Common myeloid progenitor, CD34-positive (primary cell): ENCODE measurements at regions not wholly inside any gene's neighbourhood (a gene's known extent, or its start where the extent isn't known, plus 50 kb on each side); places are given as distances from the start of the nearest gene placed in this dataset.

Experiments used
- CTCF ChIA-PET: fragments of 350-600 bp; sonication (Branson Sonifier 250); formaldehyde crosslinking; loops from one replicate; lab custom pipeline; 2021; ENCODE audit warnings: antibody characterized with exemption; lab: Charles Lee
- POLR2A ChIA-PET: fragments of 350-600 bp; sonication (Branson Sonifier 250); formaldehyde crosslinking; loops from one replicate; lab custom pipeline; 2021; ENCODE audit warnings: antibody characterized with exemption; lab: Charles Lee
- DNase-seq, 3 donors: peaks; one replicate each; pipeline versions ENCODE4 v3.0.0 to v3.0.0-alpha.2; 2013
- H3K27ac ChIP-seq, 2 experiments: 1 replicate in 1 of 2; 2 replicates in 1 of 2; pipeline ENCODE4 v1.7.0; 2013; ENCODE audit warnings: inconsistent platforms in 2 of 2, low read length in 2 of 2, mild to moderate bottlenecking in 2 of 2, low read depth in 1 of 2, moderate library complexity in 1 of 2; ENCODE audit not compliant: severe bottlenecking in 2 of 2, insufficient read depth in 1 of 2, poor library complexity in 1 of 2
- H3K27me3 ChIP-seq, 5 experiments: replicated peaks in 2 of 5; 1 replicate in 3 of 5; 2 replicates in 2 of 5; pipeline versions ENCODE4 v1.6.1 to v1.7.0; 2013; ENCODE audit warnings: low read length in 4 of 5, mild to moderate bottlenecking in 2 of 5, moderate library complexity in 2 of 5, inconsistent platforms in 1 of 5; ENCODE audit not compliant: insufficient read depth in 5 of 5, control insufficient read depth in 4 of 5
- H3K36me3 ChIP-seq, 4 experiments: 1 replicate in 2 of 4; 2 replicates in 2 of 4; pipeline versions ENCODE4 v1.6.1 to v1.7.0; 2013; ENCODE audit warnings: low read length in 3 of 4, control low read depth in 1 of 4, mild to moderate bottlenecking in 1 of 4; ENCODE audit not compliant: control insufficient read depth in 4 of 4, insufficient read depth in 4 of 4
- H3K4me1 ChIP-seq, 4 experiments: 1 replicate in 3 of 4; 2 replicates in 1 of 4; pipeline versions ENCODE4 v1.6.1 to v1.7.1; 2013; ENCODE audit warnings: low read length in 3 of 4, mild to moderate bottlenecking in 3 of 4, control low read depth in 1 of 4, inconsistent platforms in 1 of 4, moderate library complexity in 1 of 4; ENCODE audit not compliant: control insufficient read depth in 4 of 4, insufficient read depth in 4 of 4; ENCODE audit errors: control extremely low read depth in 1 of 4
- H3K4me3 ChIP-seq, 7 experiments: 1 replicate in 4 of 7; 2 replicates in 3 of 7; pipeline versions ENCODE4 v1.5.1 to v1.7.0; 2013; ENCODE audit warnings: mild to moderate bottlenecking in 7 of 7, low read length in 6 of 7, moderate library complexity in 6 of 7, inconsistent platforms in 2 of 7, low read depth in 2 of 7, control low read depth in 1 of 7; ENCODE audit not compliant: insufficient read depth in 4 of 7, control insufficient read depth in 1 of 7; ENCODE audit errors: extremely low read depth in 1 of 7
- H3K9me3 ChIP-seq, 5 experiments: 1 replicate in 4 of 5; 2 replicates in 1 of 5; pipeline versions ENCODE4 v1.6.1 to v1.7.1; 2013; ENCODE audit warnings: low read length in 4 of 5, mild to moderate bottlenecking in 2 of 5, inconsistent platforms in 1 of 5, low read depth in 1 of 5, moderate library complexity in 1 of 5; ENCODE audit not compliant: control insufficient read depth in 4 of 5, insufficient read depth in 2 of 5; ENCODE audit errors: control extremely low read depth in 1 of 5
- WGBS: methylation state at CpG from one replicate; pipeline ENCODE4 v1.1.5; 2013; ENCODE audit not compliant: insufficient coverage; 5-methylcytosine and 5-hydroxymethylcytosine counted together

GRCh38 chr4:161183729-161184128 is 980.1 kb downstream of the FSTL5 start:
- CTCF ChIA-PET: no interaction called here
- Histone ChIP-seq H3K27me3 (no peaks in the 10 kb centered on the region), H3K9me3 (no peaks in the 10 kb centered on the region), H3K4me1 (no peaks in the 10 kb centered on the region), H3K36me3 (no peaks in the 10 kb centered on the region), H3K4me3 (no peak overlapping the region), H3K27ac (no peak overlapping the region)
- POLR2A ChIA-PET: no interaction called here
- WGBS: no CpG with 5 or more reads among the region's 3 CpGs
- no peak for DNase-seq

DNA sequence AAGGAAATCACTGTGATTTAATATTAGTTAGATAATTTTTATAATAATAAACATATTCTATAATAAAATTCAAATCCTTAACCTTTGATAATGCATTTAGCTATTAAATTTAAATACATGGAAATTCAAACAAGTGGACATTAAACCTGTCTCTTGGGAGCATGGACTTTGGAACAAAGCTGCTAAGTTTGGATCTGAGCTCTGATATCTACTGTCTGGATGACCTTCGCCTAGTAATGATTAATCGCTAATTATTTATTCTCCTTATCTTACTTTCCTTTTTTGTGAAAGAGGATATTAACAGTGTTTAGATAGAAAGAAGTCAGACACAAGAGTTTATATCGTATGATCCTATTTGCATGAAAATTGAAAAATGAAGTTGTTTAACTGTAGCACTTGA is 980.9 kb downstream of the FSTL5 start:
- DNase-seq: no peak
- no peaks in the 10 kb centered on the region for H3K9me3 ChIP-seq
- CTCF ChIA-PET: no interaction called here
- no peaks in the 10 kb centered on the region for H3K36me3 ChIP-seq
- H3K4me1 ChIP-seq: no peaks in the 10 kb centered on the region
- H3K27me3 ChIP-seq: no peaks in the 10 kb centered on the region
- H3K4me3 ChIP-seq: no peak overlapping the region
- POLR2A ChIA-PET: no interaction called here
- WGBS: no CpG with 5 or more reads among the region's 3 CpGs
- no peak overlapping the region for H3K27ac ChIP-seq

DNA sequence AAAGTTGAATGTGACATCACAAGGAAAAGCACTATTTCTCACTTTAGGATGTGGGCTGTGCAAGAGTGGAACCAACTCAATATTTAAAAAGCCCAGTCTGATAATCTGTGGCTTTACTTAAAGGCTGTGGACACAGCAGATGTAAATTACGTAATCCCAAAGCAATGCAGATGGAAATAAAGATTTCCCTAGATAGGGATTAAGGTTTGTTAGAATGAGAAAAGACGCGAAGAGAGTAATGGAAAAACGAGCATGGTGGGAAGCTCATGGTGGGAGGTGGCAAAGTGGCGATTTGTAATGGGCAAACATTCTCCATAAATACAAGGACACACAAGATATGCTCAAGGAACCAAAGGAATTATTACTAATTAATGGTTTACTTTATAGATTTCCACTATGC is 985.5 kb downstream of the FSTL5 start:
- Histone ChIP-seq H3K4me3 (no peak overlapping the region), H3K27me3 (no peaks in the 10 kb centered on the region), H3K4me1 (no peaks in the 10 kb centered on the region), H3K27ac (no peak overlapping the region), H3K9me3 (no peaks in the 10 kb centered on the region), H3K36me3 (no peaks in the 10 kb centered on the region)
- CTCF ChIA-PET: no interaction called here
- POLR2A ChIA-PET: no interaction called here
- WGBS: 100% methylated on average over 1 of the region's 5 CpGs
- no peak for DNase-seq

DNA sequence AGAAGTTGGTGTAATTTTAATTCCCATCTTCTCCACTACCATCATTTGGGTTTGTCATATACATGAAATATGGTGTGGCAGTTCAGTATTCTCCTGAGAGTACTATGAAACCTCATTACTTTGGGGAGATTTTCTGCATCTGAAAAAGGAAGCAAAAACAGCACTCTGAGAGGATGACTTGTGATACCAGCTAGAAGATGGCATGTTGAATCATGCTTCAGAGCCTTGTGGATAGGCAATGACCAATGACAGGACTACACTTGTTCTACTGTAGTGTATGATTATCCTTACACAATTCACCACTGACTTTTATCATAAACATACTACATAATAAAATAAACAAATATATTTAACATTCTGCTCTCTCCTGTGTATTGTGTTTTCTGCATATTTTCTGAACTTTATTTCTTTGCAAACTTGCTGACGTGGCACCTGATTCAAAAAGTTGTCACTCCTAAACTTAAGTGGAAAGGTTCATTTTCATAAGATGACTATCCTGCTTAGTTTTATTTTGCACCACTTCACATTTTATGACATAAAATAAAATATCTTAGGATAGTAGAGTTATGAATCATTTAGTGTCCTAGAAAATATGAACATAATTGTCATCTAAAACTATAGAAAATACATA is 991.3 kb downstream of the FSTL5 start:
- ChIA-PET CTCF (no interaction called here), POLR2A (no interaction called here)
- no peak for DNase-seq
- H3K9me3 ChIP-seq: no peaks in the 10 kb centered on the region
- H3K27ac ChIP-seq: no peak overlapping the region
- WGBS: 100% methylated on average over 1 of the region's 1 CpG
- H3K36me3 ChIP-seq: no peaks in the 10 kb centered on the region
- H3K27me3 ChIP-seq: no peaks in the 10 kb centered on the region
- no peaks in the 10 kb centered on the region for H3K4me1 ChIP-seq
- H3K4me3 ChIP-seq: no peak overlapping the region

DNA sequence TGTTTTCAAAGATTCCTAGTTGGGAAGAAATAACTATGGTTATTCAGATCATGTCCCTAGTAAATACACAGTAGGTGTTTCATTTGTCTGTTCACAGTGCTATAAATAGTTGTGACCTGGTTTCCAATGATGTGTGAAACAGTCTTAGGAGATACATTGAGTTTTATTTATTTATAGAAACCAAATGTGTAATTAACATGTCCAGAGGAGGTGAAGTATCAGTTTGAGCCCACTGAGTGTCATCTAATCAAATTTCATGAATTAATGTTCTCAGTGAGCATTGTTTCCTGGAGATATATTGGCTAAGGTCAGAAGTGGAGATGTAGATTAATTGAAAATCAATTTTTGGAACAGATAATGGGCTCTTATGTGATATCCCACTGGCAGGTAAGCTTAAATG is 996.3 kb downstream of the FSTL5 start:
- ChIA-PET CTCF (no interaction called here), POLR2A (no interaction called here)
- no peaks in the 10 kb centered on the region for H3K27me3 ChIP-seq
- no peaks in the 10 kb centered on the region for H3K9me3 ChIP-seq
- no peak for DNase-seq
- H3K36me3 ChIP-seq: no peaks in the 10 kb centered on the region
- no peaks in the 10 kb centered on the region for H3K4me1 ChIP-seq
- no peak overlapping the region for H3K27ac ChIP-seq
- no peak overlapping the region for H3K4me3 ChIP-seq

DNA sequence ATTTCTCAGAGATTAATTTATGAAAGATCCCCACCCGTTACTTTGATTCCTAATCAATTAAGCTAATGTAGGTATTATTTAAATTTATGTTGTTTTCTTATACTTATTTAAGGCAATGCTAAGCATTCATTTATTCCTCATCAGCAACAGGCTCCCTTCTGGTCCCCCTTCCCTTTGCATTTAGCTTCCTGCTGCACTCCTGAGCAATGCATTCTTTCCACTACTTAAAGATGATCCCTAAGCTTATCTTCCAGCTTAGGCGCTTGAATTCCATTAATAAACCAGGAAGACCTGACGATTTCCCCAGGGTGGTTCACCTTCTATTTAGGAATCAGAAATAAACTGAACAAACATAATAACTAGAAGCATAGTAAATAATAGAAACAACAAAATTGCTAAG is 1003.1 kb downstream of the FSTL5 start:
- POLR2A ChIA-PET: no interaction called here
- no peak for DNase-seq
- H3K27ac ChIP-seq: no peak overlapping the region
- no peaks in the 10 kb centered on the region for H3K4me1 ChIP-seq
- WGBS: no CpG with 5 or more reads among the region's 3 CpGs
- H3K27me3 ChIP-seq: no peaks in the 10 kb centered on the region
- CTCF ChIA-PET: no interaction called here
- no peaks in the 10 kb centered on the region for H3K36me3 ChIP-seq
- no peaks in the 10 kb centered on the region for H3K9me3 ChIP-seq
- H3K4me3 ChIP-seq: no peak overlapping the region

DNA sequence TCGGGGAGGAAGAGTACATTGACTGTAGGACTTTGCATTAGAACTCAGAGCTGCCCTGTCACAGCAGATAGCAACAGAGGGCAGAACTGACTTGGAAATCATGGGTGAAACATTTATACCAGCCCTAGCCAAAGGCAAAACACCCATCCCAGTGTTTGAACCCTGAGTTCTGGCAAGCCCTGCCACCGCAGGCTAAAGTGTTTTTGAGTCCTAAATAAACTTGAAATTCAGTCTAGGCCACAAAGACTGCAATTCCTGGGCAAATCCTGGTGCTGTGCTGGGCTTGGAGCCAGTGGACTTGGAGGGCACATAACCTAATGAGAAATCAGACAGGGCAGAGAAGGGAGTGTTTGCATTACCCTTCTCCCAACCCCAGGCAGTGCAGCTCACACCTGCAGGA is 1015.7 kb downstream of the FSTL5 start:
- Histone ChIP-seq H3K36me3 (no peaks in the 10 kb centered on the region), H3K4me3 (no peak overlapping the region), H3K27me3 (no peaks in the 10 kb centered on the region), H3K9me3 (no peaks in the 10 kb centered on the region), H3K4me1 (no peaks in the 10 kb centered on the region), H3K27ac (no peak overlapping the region)
- ChIA-PET CTCF (no interaction called here), POLR2A (no interaction called here)
- WGBS: 80% methylated on average over 2 of the region's 2 CpGs
- DNase-seq: no peak
